AG09309 (cell line): ENCODE measurements at regions not wholly inside any gene's neighbourhood (a gene's known extent, or its start where the extent isn't known, plus 50 kb on each side); places are given as distances from the start of the nearest gene placed in this dataset.

ENCODE experiments used
- DNase-seq: peaks from one replicate; pipeline ENCODE4 v3.0.0-alpha.2; 2010; ENCODE audit warnings: low read depth
- H3K4me3 ChIP-seq: 2 replicates; pipeline ENCODE4 v1.5.1; 2011; ENCODE audit warnings: mild to moderate bottlenecking, low read depth, low read length, moderate library complexity; ENCODE audit not compliant: control insufficient read depth
- CTCF ChIP-seq: IDR thresholded peaks from 2 replicates; pipeline ENCODE4 v1.5.1; 2011; ENCODE audit warnings: mild to moderate bottlenecking, low read depth, low read length, inconsistent platforms; ENCODE audit not compliant: insufficient read depth, control insufficient read depth; ENCODE audit errors: missing control alignments

GRCh38 chr2:103327966-103328365, 566.1 kb downstream of the TMEM182 start:
- TF ChIP-seq CTCF = no peak
- no peak overlapping the region for H3K4me3 ChIP-seq
- no peak for DNase-seq

GRCh38 chr2:103335403-103335802, 573.6 kb downstream of the TMEM182 start:
- DNase-seq = no peak
- TF ChIP-seq CTCF = no peak

GRCh38 chr2:103338819-103339218, 577.0 kb downstream of the TMEM182 start:
- no peak for TF ChIP-seq CTCF
- no peak for DNase-seq
- H3K4me3 ChIP-seq = no peak overlapping the region

More at GRCh38 chr2:103335403-103335802, 573.6 kb downstream of the TMEM182 start:
- H3K4me3 ChIP-seq = no peak overlapping the region

GRCh38 chr2:103346780-103347179, 584.9 kb downstream of the TMEM182 start:
- no peak for TF ChIP-seq CTCF
- DNase-seq = no peak

GRCh38 chr2:103353774-103354173, 591.9 kb downstream of the TMEM182 start:
- TF ChIP-seq CTCF = no peak
- DNase-seq = no peak
- no peak overlapping the region for H3K4me3 ChIP-seq

More at GRCh38 chr2:103346780-103347179, 584.9 kb downstream of the TMEM182 start:
- no peak overlapping the region for H3K4me3 ChIP-seq

- no peak overlapping the region for H3K4me3 ChIP-seq
- TF ChIP-seq CTCF = no peak
- no peak for DNase-seq
These were observed 593.5 kb downstream of the TMEM182 start for GRCh38 chr2:103355287-103355686.

GRCh38 chr2:103361712-103362111, 599.9 kb downstream of the TMEM182 start:
- H3K4me3 ChIP-seq = no peak overlapping the region
- no peak for DNase-seq
- no peak for TF ChIP-seq CTCF
